GM10266 (cell line): ENCODE measurements at regions not wholly inside any gene's neighbourhood (a gene's known extent, or its start where the extent isn't known, plus 50 kb on each side); places are given as distances from the start of the nearest gene placed in this dataset.

Source experiments
- DNase-seq: peaks from one replicate; pipeline ENCODE4 v3.0.0; 2012; ENCODE audit errors: extremely low spot score
- CTCF ChIP-seq: IDR thresholded peaks from 2 replicates; pipeline ENCODE4 v1.5.1; 2012; ENCODE audit warnings: mild to moderate bottlenecking, low read depth; ENCODE audit not compliant: control insufficient read depth, insufficient read depth; ENCODE audit errors: missing control alignments

- TF ChIP-seq CTCF = no peak
- no peak for DNase-seq
Observed at GRCh38 chr6:95233879-95234278, 343.5 kb upstream of the MANEA start.

- no peak for TF ChIP-seq CTCF
- no peak for DNase-seq
Observed at GRCh38 chr6:95240514-95240913, 336.8 kb upstream of the MANEA start.

- TF ChIP-seq CTCF = no peak
- DNase-seq = no peak
Observed at GRCh38 chr6:95242560-95242959, 334.8 kb upstream of the MANEA start.

GRCh38 chr6:95243053-95243452 is 334.3 kb upstream of the MANEA start:
- TF ChIP-seq CTCF = no peak
- no peak for DNase-seq

- DNase-seq = no peak
- no peak for TF ChIP-seq CTCF
Observed at GRCh38 chr6:95244751-95245150, 332.6 kb upstream of the MANEA start.

- no peak for DNase-seq
- TF ChIP-seq CTCF = no peak
Observed at GRCh38 chr6:95248499-95248898, 328.8 kb upstream of the MANEA start.

- no peak for TF ChIP-seq CTCF
- DNase-seq = no peak
Observed at GRCh38 chr6:95249175-95249574, 328.2 kb upstream of the MANEA start.
